ENCODE measurements at regions not wholly inside any gene's neighbourhood (a gene's known extent, or its start where the extent isn't known, plus 50 kb on each side); places are given as distances from the start of the nearest gene placed in this dataset.

GRCh38 chr21:35585878-35586277, 474.4 kb downstream of the SETD4 start (continued):
- TF ChIP-seq KLF7 (tag by site-specific recombination; IDR thresholded peaks at IDR 0.05; ENCODE audit: borderline replicate concordance), result peak; percentile 32; the same call in 1 of the 2 replicates
- no peak for TF ChIP-seq ZNF221 (tag by site-specific recombination; IDR thresholded peaks at IDR 0.05; ENCODE audit: borderline replicate concordance)
- TF ChIP-seq ZNF692 (tag by site-specific recombination; IDR thresholded peaks at IDR 0.05), result peak; percentile 29; the same call in 1 of the 2 replicates
- peak; percentile 96 for TF ChIP-seq GLI2 (tag by site-specific recombination; IDR thresholded peaks at IDR 0.05; ENCODE audit: borderline replicate concordance, low read depth)
- TF ChIP-seq ZFP37 (tag by site-specific recombination; IDR thresholded peaks at IDR 0.05), result no peak
- TF ChIP-seq KLF9 (tag by site-specific recombination; IDR thresholded peaks at IDR 0.05; ENCODE audit: low read depth), result no peak
- 0 out of 2 replicates have a peak, but pooled peaks have one; percentile 22 for TF ChIP-seq ZNF2 (tag by site-specific recombination; IDR thresholded peaks at IDR 0.05)
- no peak for TF ChIP-seq ZBTB6 (tag by site-specific recombination; IDR thresholded peaks at IDR 0.05)
- TF ChIP-seq ZNF280D (tag by site-specific recombination; IDR thresholded peaks at IDR 0.05), result no peak
- no peak for TF ChIP-seq ZNF837 (tag by site-specific recombination; IDR thresholded peaks at IDR 0.05)
- TF ChIP-seq SALL2 (tag by site-specific recombination; IDR thresholded peaks at IDR 0.05; ENCODE audit: borderline replicate concordance), result peak; percentile 92; the same call in 1 of the 2 replicates
- no peak for TF ChIP-seq ELK4 (IDR thresholded peaks at IDR 0.05; ENCODE audit: borderline replicate concordance, low read depth, low read length)
- TF ChIP-seq SP3 (tag by site-specific recombination; IDR thresholded peaks at IDR 0.05), result no peak
- TF ChIP-seq ZNF211 (tag by site-specific recombination; IDR thresholded peaks at IDR 0.05; ENCODE audit: low read depth), result no peak
- peak; percentile 92 for TF ChIP-seq ZSCAN23 (tag by site-specific recombination; IDR thresholded peaks at IDR 0.05)
- TF ChIP-seq GFI1B (tag by site-specific recombination; IDR thresholded peaks at IDR 0.05), result peak; percentile 68
- TF ChIP-seq ZSCAN16 (tag by site-specific recombination; IDR thresholded peaks at IDR 0.05), result no peak
- TF ChIP-seq ZNF404 (tag by site-specific recombination; IDR thresholded peaks at IDR 0.05), result no peak
- TF ChIP-seq ZBTB26 (tag by site-specific recombination; optimal IDR thresholded peaks at IDR 0.05), result no peak
- no peak for TF ChIP-seq ZNF571 (tag by site-specific recombination; IDR thresholded peaks at IDR 0.05)
- no peak for TF ChIP-seq ZNF544 (tag by site-specific recombination; IDR thresholded peaks at IDR 0.05)
- no peak; the same call in 1 of the 2 replicates for TF ChIP-seq AEBP2 (tag by site-specific recombination; IDR thresholded peaks at IDR 0.05; ENCODE audit: borderline replicate concordance)
- peak; percentile 45 for TF ChIP-seq ZNF513 (tag by site-specific recombination; IDR thresholded peaks at IDR 0.05)
- no peak for TF ChIP-seq ZNF549 (tag by site-specific recombination; IDR thresholded peaks at IDR 0.05)
- TF ChIP-seq HOXC10 (CRISPR knock-in tag; IDR thresholded peaks at IDR 0.05), result no peak
- no peak for TF ChIP-seq ZNF174 (tag by site-specific recombination; IDR thresholded peaks at IDR 0.05)
- no peak for TF ChIP-seq ZSCAN18 (tag by site-specific recombination; IDR thresholded peaks at IDR 0.05)
- no peak for TF ChIP-seq ZNF707 (tag by site-specific recombination; IDR thresholded peaks at IDR 0.05)

Measured in HEK293 (cell line).